H9 (cell line): ENCODE measurements at regions not wholly inside any gene's neighbourhood (a gene's known extent, or its start where the extent isn't known, plus 50 kb on each side); places are given as distances from the start of the nearest gene placed in this dataset.
"Not testable (repeated sequence)": the region's sequence is repeated elsewhere in the genome, so short reads cannot be mapped to it uniquely, and the experiment has no call there.

Experiments
- DNase-seq: peaks from one replicate; pipeline ENCODE4 v3.0.0-alpha.2; 2017
- H2AFZ ChIP-seq: one replicate; pipeline ENCODE4 v1.6.1; 2013; ENCODE audit warnings: mild to moderate bottlenecking, low read length, control low read depth, moderate library complexity
- H2AK5ac ChIP-seq: 2 replicates; pipeline ENCODE4 v1.6.1; 2013; ENCODE audit warnings: low read length, control low read depth, mixed read lengths; ENCODE audit not compliant: insufficient read length
- H2BK120ac ChIP-seq: one replicate; pipeline ENCODE4 v1.6.1; 2013; ENCODE audit warnings: low read depth, mild to moderate bottlenecking, low read length, control low read depth, inconsistent platforms; ENCODE audit not compliant: poor library complexity, severe bottlenecking
- H2BK12ac ChIP-seq: 2 replicates; pipeline ENCODE4 v1.6.1; 2013; ENCODE audit warnings: low read length, control low read depth, mixed read lengths, low read depth; ENCODE audit not compliant: insufficient read length
- H2BK15ac ChIP-seq: 2 replicates; pipeline ENCODE4 v1.6.1; 2013; ENCODE audit warnings: low read depth, low read length, control low read depth
- H2BK20ac ChIP-seq: one replicate; pipeline ENCODE4 v1.6.1; 2013; ENCODE audit warnings: low read depth, mild to moderate bottlenecking, low read length, control low read depth, inconsistent platforms; ENCODE audit not compliant: poor library complexity, severe bottlenecking
- H2BK5ac ChIP-seq: 2 replicates; pipeline ENCODE4 v1.6.1; 2013; ENCODE audit warnings: low read length, control low read depth, mixed read lengths; ENCODE audit not compliant: insufficient read length
- H3K14ac ChIP-seq: 2 replicates; pipeline ENCODE4 v1.6.1; 2013; ENCODE audit warnings: low read length, control low read depth; ENCODE audit not compliant: insufficient read depth
- H3K18ac ChIP-seq: 2 replicates; pipeline ENCODE4 v1.6.1; 2013; ENCODE audit warnings: low read depth, mild to moderate bottlenecking, mixed read lengths, low read length, control low read depth; ENCODE audit not compliant: insufficient read length
- H3K23ac ChIP-seq: 2 replicates; pipeline ENCODE4 v1.6.1; 2013; ENCODE audit warnings: low read length, control low read depth, mixed read lengths, low read depth; ENCODE audit not compliant: insufficient read length
- H3K23me2 ChIP-seq: 2 replicates; pipeline ENCODE4 v1.6.1; 2013; ENCODE audit warnings: low read depth, mild to moderate bottlenecking, mixed read lengths, low read length, control low read depth; ENCODE audit not compliant: insufficient read length, poor library complexity, severe bottlenecking
- H3K27ac ChIP-seq: 2 replicates; pipeline ENCODE4 v1.5.1; 2013; ENCODE audit warnings: low read length, control low read depth, mixed read lengths, low read depth; ENCODE audit not compliant: insufficient read length
- H3K27me3 ChIP-seq: 2 replicates; pipeline ENCODE4 v1.6.1; 2013; ENCODE audit warnings: low read length, control low read depth, inconsistent platforms; ENCODE audit not compliant: insufficient read depth
- H3K4ac ChIP-seq: 2 replicates; pipeline ENCODE4 v1.6.1; 2013; ENCODE audit warnings: low read depth, mild to moderate bottlenecking, control low read depth, inconsistent platforms, low read length, moderate library complexity
- H3K4me1 ChIP-seq: 2 replicates; pipeline ENCODE4 v1.6.1; 2013; ENCODE audit warnings: low read length, control low read depth, inconsistent platforms; ENCODE audit not compliant: insufficient read depth
- H3K4me2 ChIP-seq: 2 replicates; pipeline ENCODE4 v1.6.1; 2013; ENCODE audit warnings: low read length, control low read depth, mixed read lengths; ENCODE audit not compliant: insufficient read length, insufficient read depth
- H3K56ac ChIP-seq: 2 replicates; pipeline ENCODE4 v1.6.1; 2013; ENCODE audit warnings: low read depth, mild to moderate bottlenecking, mixed read lengths, low read length, control low read depth; ENCODE audit not compliant: insufficient read length
- H3K79me1 ChIP-seq: 2 replicates; pipeline ENCODE4 v1.6.1; 2013; ENCODE audit warnings: low read depth, mild to moderate bottlenecking, moderate library complexity, low read length, control low read depth, inconsistent platforms; ENCODE audit not compliant: insufficient read depth, poor library complexity, severe bottlenecking
- H3K79me2 ChIP-seq: 2 replicates; pipeline ENCODE4 v1.6.1; 2013; ENCODE audit warnings: low read length, control low read depth, inconsistent platforms; ENCODE audit not compliant: insufficient read depth
- H3K9ac ChIP-seq: 2 replicates; pipeline ENCODE4 v1.6.1; 2013; ENCODE audit warnings: low read length, control low read depth, mixed read lengths; ENCODE audit not compliant: insufficient read length; ENCODE audit errors: extremely low read depth
- H3K9me3 ChIP-seq: one replicate; pipeline ENCODE4 v1.6.1; 2013; ENCODE audit warnings: low read depth, low read length, inconsistent platforms; ENCODE audit not compliant: control insufficient read depth
- H3T11ph ChIP-seq: one replicate; pipeline ENCODE4 v1.6.1; 2013; ENCODE audit warnings: mild to moderate bottlenecking, low read length, control low read depth, inconsistent platforms
- H4K20me1 ChIP-seq: one replicate; pipeline ENCODE4 v1.6.1; 2013; ENCODE audit not compliant: control insufficient read depth, insufficient read length, insufficient read depth
- H4K5ac ChIP-seq: 2 replicates; pipeline ENCODE4 v1.6.1; 2013; ENCODE audit warnings: low read depth, mild to moderate bottlenecking, mixed read lengths, low read length, control low read depth; ENCODE audit not compliant: insufficient read length
- H4K8ac ChIP-seq: replicated peaks from 2 replicates; pipeline ENCODE4 v1.6.1; 2013; ENCODE audit warnings: low read length, control low read depth, mixed read lengths, low read depth; ENCODE audit not compliant: insufficient read length
- H4K91ac ChIP-seq: 2 replicates; pipeline ENCODE4 v1.6.1; 2013; ENCODE audit warnings: low read depth, mild to moderate bottlenecking, moderate library complexity, mixed read lengths, low read length, control low read depth; ENCODE audit not compliant: insufficient read length
- H3K27ac Mint-ChIP-seq, 3 experiments: 2 replicates in 2 of 3; 3 replicates in 1 of 3; pipeline ENCODE4 v1.8.0; 2020 to 2021; ENCODE audit warnings: mixed read lengths in 3 of 3, mild to moderate bottlenecking in 1 of 3, moderate library complexity in 1 of 3
- H3K27me3 Mint-ChIP-seq: 2 replicates; pipeline ENCODE4 v1.8.0; 2021; ENCODE audit warnings: low read depth, mild to moderate bottlenecking, moderate library complexity, mixed read lengths
- H3K36me3 Mint-ChIP-seq, 3 experiments: 2 replicates in 2 of 3; 3 replicates in 1 of 3; pipeline ENCODE4 v1.8.0; 2020 to 2021; ENCODE audit warnings: low read depth in 3 of 3, mixed read lengths in 3 of 3; ENCODE audit not compliant: insufficient read depth in 1 of 3
- H3K4me1 Mint-ChIP-seq, 2 experiments: 2 replicates each; pipeline ENCODE4 v1.8.0; 2020; ENCODE audit warnings: mixed read lengths in 2 of 2
- H3K4me3 Mint-ChIP-seq, 2 experiments: 2 replicates in 1 of 2; 3 replicates in 1 of 2; pipeline ENCODE4 v1.8.0; 2020 to 2021; ENCODE audit warnings: mild to moderate bottlenecking in 2 of 2, mixed read lengths in 2 of 2, moderate library complexity in 1 of 2
- H3K9me3 Mint-ChIP-seq, 2 experiments: 2 replicates in 1 of 2; 3 replicates in 1 of 2; pipeline ENCODE4 v1.8.0; 2020; ENCODE audit warnings: mild to moderate bottlenecking in 2 of 2, mixed read lengths in 2 of 2, moderate library complexity in 1 of 2
- WGBS: extraction: QIAGEN DNeasy Blood & Tissue Kit; methylation state at CpG from one replicate; pipeline ENCODE4 v1.1.7; 2013; ENCODE audit warnings: missing lambda C conversion rate, low lambda C conversion rate, mixed read lengths; ENCODE audit not compliant: insufficient read length; ENCODE audit errors: extremely low coverage; 5-methylcytosine and 5-hydroxymethylcytosine counted together
- TF ChIP-seq, protein P1 (sequence below): fragments of 200-600 bp; sonication (generic); conservative IDR thresholded peaks from 3 replicates; pipeline ENCODE4 v1.8.0; 2021; ENCODE audit warnings: antibody characterized with exemption, mild to moderate bottlenecking

DNA sequence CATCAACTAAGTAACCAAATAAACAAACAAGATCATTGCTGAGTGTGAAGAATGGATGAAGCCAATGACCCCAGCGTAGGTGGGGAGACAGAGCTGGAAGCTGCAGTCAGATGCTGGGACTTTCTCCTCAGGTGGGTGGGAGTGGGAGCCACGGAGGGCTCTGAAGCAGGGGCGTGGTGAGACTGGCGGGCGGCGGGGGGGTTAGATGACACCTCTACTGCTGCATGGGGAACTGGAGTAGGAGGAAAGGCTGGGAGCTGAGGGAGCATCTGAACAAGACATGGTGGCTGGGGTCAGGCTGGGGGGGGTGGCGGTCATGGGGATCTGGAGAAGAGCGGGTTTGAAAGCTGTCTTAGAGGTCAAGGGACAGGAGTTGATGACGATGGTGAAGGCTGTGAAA, 193.8 kb downstream of the C9orf50 start:
- Mint-ChIP-seq H3K9me3 (no peaks in the 10 kb centered on the region), H3K36me3 (no peaks in the 10 kb centered on the region; a peak in 1 of 7 replicates), H3K4me3 (no peak overlapping the region; a peak in 1 of 5 replicates), H3K27me3 (peaks cover 61% of the 10 kb centered on the region), H3K4me1 (peaks cover 8 to 38% of the 10 kb centered on the region in 2 experiments; a peak in 3 of 4 replicates), H3K27ac (no peak overlapping the region)
- H2BK12ac ChIP-seq = no peak overlapping the region
- WGBS = no CpG with 5 or more reads among the region's 9 CpGs
- H4K5ac ChIP-seq = no peak overlapping the region
- no peak overlapping the region for H3K56ac ChIP-seq
- H4K20me1 ChIP-seq = no peaks in the 10 kb centered on the region
- no peaks in the 10 kb centered on the region for H3K23me2 ChIP-seq
- H3K9ac ChIP-seq = no peak overlapping the region
- H2AFZ ChIP-seq = no peak overlapping the region
- H3K79me1 ChIP-seq = no peaks in the 10 kb centered on the region
- no peaks in the 10 kb centered on the region for H3K27me3 ChIP-seq
- no peak for DNase-seq
- H2BK20ac ChIP-seq = no peak overlapping the region
- H3K4me2 ChIP-seq = no peak overlapping the region
- no peak overlapping the region for H3T11ph ChIP-seq
- no peak overlapping the region for H3K27ac ChIP-seq
- H3K79me2 ChIP-seq = no peaks in the 10 kb centered on the region
- H2BK120ac ChIP-seq = no peak overlapping the region
- no peak overlapping the region for H2BK15ac ChIP-seq
- no peaks in the 10 kb centered on the region for H3K4me1 ChIP-seq
- no peak overlapping the region for H3K4ac ChIP-seq
- no peak overlapping the region for H3K14ac ChIP-seq
- TF ChIP-seq, protein P1, sequence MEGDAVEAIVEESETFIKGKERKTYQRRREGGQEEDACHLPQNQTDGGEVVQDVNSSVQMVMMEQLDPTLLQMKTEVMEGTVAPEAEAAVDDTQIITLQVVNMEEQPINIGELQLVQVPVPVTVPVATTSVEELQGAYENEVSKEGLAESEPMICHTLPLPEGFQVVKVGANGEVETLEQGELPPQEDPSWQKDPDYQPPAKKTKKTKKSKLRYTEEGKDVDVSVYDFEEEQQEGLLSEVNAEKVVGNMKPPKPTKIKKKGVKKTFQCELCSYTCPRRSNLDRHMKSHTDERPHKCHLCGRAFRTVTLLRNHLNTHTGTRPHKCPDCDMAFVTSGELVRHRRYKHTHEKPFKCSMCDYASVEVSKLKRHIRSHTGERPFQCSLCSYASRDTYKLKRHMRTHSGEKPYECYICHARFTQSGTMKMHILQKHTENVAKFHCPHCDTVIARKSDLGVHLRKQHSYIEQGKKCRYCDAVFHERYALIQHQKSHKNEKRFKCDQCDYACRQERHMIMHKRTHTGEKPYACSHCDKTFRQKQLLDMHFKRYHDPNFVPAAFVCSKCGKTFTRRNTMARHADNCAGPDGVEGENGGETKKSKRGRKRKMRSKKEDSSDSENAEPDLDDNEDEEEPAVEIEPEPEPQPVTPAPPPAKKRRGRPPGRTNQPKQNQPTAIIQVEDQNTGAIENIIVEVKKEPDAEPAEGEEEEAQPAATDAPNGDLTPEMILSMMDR = no peak
- no peak overlapping the region for H4K91ac ChIP-seq
- H3K9me3 ChIP-seq = no peaks in the 10 kb centered on the region
- no peak overlapping the region for H2AK5ac ChIP-seq
- H4K8ac ChIP-seq = no peak overlapping the region
- H3K18ac ChIP-seq = no peak overlapping the region
- no peak overlapping the region for H3K23ac ChIP-seq
- H2BK5ac ChIP-seq = no peak overlapping the region

DNA sequence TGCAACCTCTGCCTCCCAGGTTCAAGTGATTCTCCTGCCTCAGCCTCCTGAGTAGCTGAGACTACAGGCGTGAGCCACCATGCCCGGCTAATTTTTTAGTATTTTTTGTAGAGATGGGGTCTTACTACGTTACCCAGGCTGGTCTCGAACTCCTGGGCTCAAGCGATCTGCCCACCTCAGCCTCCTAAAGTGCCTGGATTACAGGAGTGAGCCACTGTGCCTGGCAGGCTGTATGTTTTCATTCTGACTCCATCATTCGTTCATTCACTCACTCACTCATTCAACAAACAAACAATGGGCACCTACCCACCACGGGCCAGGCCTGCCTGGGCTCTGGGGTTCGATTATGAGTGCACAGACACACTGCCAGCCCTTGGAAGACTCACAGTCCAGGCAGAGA, 197.1 kb downstream of the C9orf50 start:
- not testable (repeated sequence) for H2BK12ac ChIP-seq, H4K20me1 ChIP-seq, H2AK5ac ChIP-seq, H2BK15ac ChIP-seq, H3K18ac ChIP-seq, H3K36me3 Mint-ChIP-seq, H3K23ac ChIP-seq, H3K27ac Mint-ChIP-seq, DNase-seq, H2BK120ac ChIP-seq, H3K23me2 ChIP-seq, H3K4me3 Mint-ChIP-seq, H4K91ac ChIP-seq, H4K5ac ChIP-seq, H4K8ac ChIP-seq, H3K9me3 ChIP-seq, H3K4me2 ChIP-seq, H2BK5ac ChIP-seq, H3K4ac ChIP-seq, H3K9ac ChIP-seq, H3K9me3 Mint-ChIP-seq, H3K4me1 ChIP-seq, H3K79me1 ChIP-seq, H2BK20ac ChIP-seq, H2AFZ ChIP-seq, H3K27me3 ChIP-seq, H3K27ac ChIP-seq, H3K56ac ChIP-seq, H3K79me2 ChIP-seq, H3T11ph ChIP-seq, H3K14ac ChIP-seq
- no CpG with 5 or more reads among the region's 8 CpGs for WGBS
- Mint-ChIP-seq H3K4me1 (peaks cover 2 to 23% of the 10 kb centered on the region in 2 experiments; a peak in 3 of 4 replicates), H3K27me3 (peaks cover 32% of the 10 kb centered on the region)
